ENCODE measurements at regions not wholly inside any gene's neighbourhood (a gene's known extent, or its start where the extent isn't known, plus 50 kb on each side); places are given as distances from the start of the nearest gene placed in this dataset.

- no peak for TF ChIP-seq POLR2AphosphoS5 (IDR thresholded peaks at IDR 0.05; ENCODE audit: borderline replicate concordance, low read depth, low read length)
- no peak for TF ChIP-seq EZH2 (IDR thresholded peaks at IDR 0.05)
- no peak for TF ChIP-seq FOXP2 (optimal IDR thresholded peaks at IDR 0.05; ENCODE audit: control extremely low read depth, extremely low read length, insufficient read depth)
Measured at GRCh38 chr5:68745448-68745847, 348.4 kb upstream of the SLC30A5 start.
